HL-60 (cell line): ENCODE measurements at regions not wholly inside any gene's neighbourhood (a gene's known extent, or its start where the extent isn't known, plus 50 kb on each side); places are given as distances from the start of the nearest gene placed in this dataset.

Source experiments
- DNase-seq, 2 experiments: peaks; one replicate each; pipeline ENCODE4 v3.0.0-alpha.2; 2010 to 2020; ENCODE audit warnings: low read depth in 1 of 2, low spot score in 1 of 2
- H3K27ac ChIP-seq: fragments of 250-450 bp; sonication (Bioruptor Pico); replicated peaks from 2 replicates; pipeline ENCODE4 v1.5.1; 2020; ENCODE audit warnings: mild to moderate bottlenecking, moderate library complexity
- H3K27me3 ChIP-seq: fragments of 250-450 bp; sonication (Bioruptor Pico); 2 replicates; pipeline ENCODE4 v1.5.1; 2021; ENCODE audit warnings: mild to moderate bottlenecking, moderate library complexity; ENCODE audit not compliant: insufficient read depth, poor library complexity, severe bottlenecking
- H3K4me3 ChIP-seq: replicated peaks from 2 replicates; pipeline ENCODE4 v1.5.1; 2011; ENCODE audit warnings: mild to moderate bottlenecking, control low read depth, low read length; ENCODE audit not compliant: insufficient read depth
- GABPA ChIP-seq: IDR thresholded peaks from 2 replicates; pipeline ENCODE4 v1.6.1; 2012; ENCODE audit warnings: low read depth
- POLR2AphosphoS5 ChIP-seq: IDR thresholded peaks from 2 replicates; pipeline ENCODE4 v1.6.1; 2012; ENCODE audit warnings: low read depth
- SPI1 ChIP-seq: IDR thresholded peaks from 2 replicates; pipeline ENCODE4 v1.6.1; 2012; ENCODE audit warnings: low read depth, mild to moderate bottlenecking, borderline replicate concordance
- TF ChIP-seq, protein P1 (sequence below): IDR thresholded peaks from one replicate; pipeline ENCODE4 v1.5.1; 2011; ENCODE audit warnings: low read length, control low read depth, inconsistent platforms; ENCODE audit not compliant: insufficient read depth
- TF ChIP-seq, protein P2 (sequence below): IDR thresholded peaks from 2 replicates; pipeline ENCODE4 v1.6.1; 2012; ENCODE audit warnings: low read depth; ENCODE audit not compliant: insufficient replicate concordance

DNA sequence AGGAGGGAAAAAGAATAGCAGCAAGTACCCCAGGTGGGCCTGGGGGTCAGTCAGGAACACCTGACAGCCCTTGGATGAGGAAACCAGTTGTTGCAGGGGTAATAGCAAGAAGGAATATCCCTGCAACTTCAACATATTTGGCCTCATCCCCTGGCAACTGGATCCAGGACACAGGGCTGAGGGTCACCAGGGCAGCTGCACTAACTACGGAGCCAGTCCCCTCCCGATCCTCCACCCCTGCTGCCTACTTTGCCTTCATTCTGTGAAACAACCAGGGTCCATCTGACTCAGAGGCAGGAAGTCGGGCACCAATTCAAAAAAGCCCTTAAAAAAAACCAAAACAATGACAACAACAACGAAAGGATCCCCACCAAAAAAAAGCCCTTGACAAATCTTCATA, 52.9 kb downstream of the FRMPD3 start:
- TF ChIP-seq, protein P1, sequence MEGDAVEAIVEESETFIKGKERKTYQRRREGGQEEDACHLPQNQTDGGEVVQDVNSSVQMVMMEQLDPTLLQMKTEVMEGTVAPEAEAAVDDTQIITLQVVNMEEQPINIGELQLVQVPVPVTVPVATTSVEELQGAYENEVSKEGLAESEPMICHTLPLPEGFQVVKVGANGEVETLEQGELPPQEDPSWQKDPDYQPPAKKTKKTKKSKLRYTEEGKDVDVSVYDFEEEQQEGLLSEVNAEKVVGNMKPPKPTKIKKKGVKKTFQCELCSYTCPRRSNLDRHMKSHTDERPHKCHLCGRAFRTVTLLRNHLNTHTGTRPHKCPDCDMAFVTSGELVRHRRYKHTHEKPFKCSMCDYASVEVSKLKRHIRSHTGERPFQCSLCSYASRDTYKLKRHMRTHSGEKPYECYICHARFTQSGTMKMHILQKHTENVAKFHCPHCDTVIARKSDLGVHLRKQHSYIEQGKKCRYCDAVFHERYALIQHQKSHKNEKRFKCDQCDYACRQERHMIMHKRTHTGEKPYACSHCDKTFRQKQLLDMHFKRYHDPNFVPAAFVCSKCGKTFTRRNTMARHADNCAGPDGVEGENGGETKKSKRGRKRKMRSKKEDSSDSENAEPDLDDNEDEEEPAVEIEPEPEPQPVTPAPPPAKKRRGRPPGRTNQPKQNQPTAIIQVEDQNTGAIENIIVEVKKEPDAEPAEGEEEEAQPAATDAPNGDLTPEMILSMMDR, result no peak
- TF ChIP-seq, protein P2, sequence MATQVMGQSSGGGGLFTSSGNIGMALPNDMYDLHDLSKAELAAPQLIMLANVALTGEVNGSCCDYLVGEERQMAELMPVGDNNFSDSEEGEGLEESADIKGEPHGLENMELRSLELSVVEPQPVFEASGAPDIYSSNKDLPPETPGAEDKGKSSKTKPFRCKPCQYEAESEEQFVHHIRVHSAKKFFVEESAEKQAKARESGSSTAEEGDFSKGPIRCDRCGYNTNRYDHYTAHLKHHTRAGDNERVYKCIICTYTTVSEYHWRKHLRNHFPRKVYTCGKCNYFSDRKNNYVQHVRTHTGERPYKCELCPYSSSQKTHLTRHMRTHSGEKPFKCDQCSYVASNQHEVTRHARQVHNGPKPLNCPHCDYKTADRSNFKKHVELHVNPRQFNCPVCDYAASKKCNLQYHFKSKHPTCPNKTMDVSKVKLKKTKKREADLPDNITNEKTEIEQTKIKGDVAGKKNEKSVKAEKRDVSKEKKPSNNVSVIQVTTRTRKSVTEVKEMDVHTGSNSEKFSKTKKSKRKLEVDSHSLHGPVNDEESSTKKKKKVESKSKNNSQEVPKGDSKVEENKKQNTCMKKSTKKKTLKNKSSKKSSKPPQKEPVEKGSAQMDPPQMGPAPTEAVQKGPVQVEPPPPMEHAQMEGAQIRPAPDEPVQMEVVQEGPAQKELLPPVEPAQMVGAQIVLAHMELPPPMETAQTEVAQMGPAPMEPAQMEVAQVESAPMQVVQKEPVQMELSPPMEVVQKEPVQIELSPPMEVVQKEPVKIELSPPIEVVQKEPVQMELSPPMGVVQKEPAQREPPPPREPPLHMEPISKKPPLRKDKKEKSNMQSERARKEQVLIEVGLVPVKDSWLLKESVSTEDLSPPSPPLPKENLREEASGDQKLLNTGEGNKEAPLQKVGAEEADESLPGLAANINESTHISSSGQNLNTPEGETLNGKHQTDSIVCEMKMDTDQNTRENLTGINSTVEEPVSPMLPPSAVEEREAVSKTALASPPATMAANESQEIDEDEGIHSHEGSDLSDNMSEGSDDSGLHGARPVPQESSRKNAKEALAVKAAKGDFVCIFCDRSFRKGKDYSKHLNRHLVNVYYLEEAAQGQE, result no peak
- no peak for TF ChIP-seq POLR2AphosphoS5
- no peak for TF ChIP-seq GABPA
- TF ChIP-seq SPI1, result no peak
- Histone ChIP-seq H3K4me3 (no peak overlapping the region), H3K27me3 (no peaks in the 10 kb centered on the region), H3K27ac (no peak overlapping the region)
- DNase-seq, result no peak

DNA sequence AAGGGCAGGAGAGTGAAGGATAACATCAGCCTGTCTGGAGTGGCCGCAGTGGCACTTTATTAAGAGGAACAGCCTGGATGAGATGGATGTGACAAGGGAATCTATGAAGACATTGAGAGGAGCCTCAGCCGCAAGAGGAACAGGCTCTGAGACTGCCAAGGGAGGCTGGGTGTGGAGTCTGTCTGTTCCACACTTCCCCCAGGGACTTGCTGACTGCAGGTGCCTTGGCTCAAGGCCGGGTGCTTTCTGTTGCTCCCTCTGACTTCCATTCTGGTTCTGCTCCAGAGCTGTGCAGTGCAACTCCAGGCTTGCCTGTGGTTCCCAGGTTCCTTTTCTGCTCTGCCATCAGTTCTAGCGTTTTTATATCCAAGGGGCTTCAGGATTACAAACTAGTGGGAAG, 54.6 kb downstream of the FRMPD3 start:
- H3K4me3 ChIP-seq, result no peak overlapping the region
- TF ChIP-seq SPI1 (no peak), GABPA (no peak), POLR2AphosphoS5 (no peak)
- TF ChIP-seq, protein P1, result no peak
- TF ChIP-seq, protein P2, result no peak
- no peaks in the 10 kb centered on the region for H3K27me3 ChIP-seq
- no peak overlapping the region for H3K27ac ChIP-seq
- DNase-seq, result no peak

DNA sequence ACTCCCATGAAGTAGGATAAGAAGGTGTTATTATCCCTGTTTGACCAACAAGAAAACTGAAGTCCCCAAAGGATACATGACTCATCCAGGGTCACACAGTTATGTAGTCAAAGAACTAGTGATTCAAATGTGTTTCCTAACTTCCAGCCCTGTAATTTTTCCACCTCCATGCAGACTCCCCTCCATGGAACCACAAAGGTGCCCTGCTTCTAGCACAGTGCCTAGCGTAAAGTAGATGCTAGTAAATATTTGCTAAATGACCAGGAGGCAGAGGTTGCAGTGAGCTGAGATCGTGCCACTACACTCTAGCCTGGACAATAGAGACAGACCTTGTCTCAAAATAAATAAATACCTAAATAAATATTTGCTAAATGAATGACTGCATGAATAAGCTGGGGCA, 55.8 kb downstream of the FRMPD3 start:
- H3K27me3 ChIP-seq, result no peaks in the 10 kb centered on the region
- H3K4me3 ChIP-seq, result no peak overlapping the region
- TF ChIP-seq POLR2AphosphoS5 (no peak), GABPA (no peak), SPI1 (no peak)
- TF ChIP-seq, protein P2, result no peak
- TF ChIP-seq, protein P1, result no peak
- no peak overlapping the region for H3K27ac ChIP-seq
- no peak for DNase-seq
